Prostate gland (tissue), 2 donors: ENCODE measurements at regions not wholly inside any gene's neighbourhood (a gene's known extent, or its start where the extent isn't known, plus 50 kb on each side); places are given as distances from the start of the nearest gene placed in this dataset.
"Not testable (repeated sequence)": the region's sequence is repeated elsewhere in the genome, so short reads cannot be mapped to it uniquely, and the experiment has no call there.

ENCODE experiments used
- CTCF ChIP-seq, 4 experiments: fragments of 200-600 bp in 2 of 4; fragments of 450-650 bp in 2 of 4; sonication (generic) in 2 of 4; IDR thresholded peaks; 1 replicate in 3 of 4; 2 replicates in 1 of 4; pipeline ENCODE4 v1.5.1; 2016 to 2019; ENCODE audit warnings: antibody characterized with exemption in 4 of 4, mild to moderate bottlenecking in 2 of 4, moderate library complexity in 2 of 4
- POLR2A ChIP-seq: fragments of 450-650 bp; IDR thresholded peaks from one replicate; pipeline ENCODE4 v1.6.1; 2016; ENCODE audit warnings: antibody characterized with exemption, mild to moderate bottlenecking

- not testable (repeated sequence) for TF ChIP-seq CTCF (IDR thresholded peaks at IDR 0.05); POLR2A
Measured at GRCh38 chr22:15911704-15912103, 221.9 kb downstream of the POTEH start.
